Esophagus muscularis mucosa (tissue), 4 donors: ENCODE measurements at regions not wholly inside any gene's neighbourhood (a gene's known extent, or its start where the extent isn't known, plus 50 kb on each side); places are given as distances from the start of the nearest gene placed in this dataset.

Experiments
- DNase-seq: peaks from one replicate; pipeline ENCODE4 v3.0.0-alpha.2; 2017; ENCODE audit errors: extremely low spot score
- H3K27ac ChIP-seq, 4 donors: fragments of 200-600 bp; sonication (generic); replicated peaks in 1 of 4; 1 replicate in 3 of 4; 2 replicates in 1 of 4; pipeline ENCODE4 v1.5.1; 2016 to 2019; ENCODE audit warnings: mild to moderate bottlenecking in 1 of 4
- H3K27me3 ChIP-seq, 4 donors: fragments of 200-600 bp; sonication (generic); one replicate each; pipeline versions ENCODE4 v1.5.1 to v1.6.0; 2016 to 2019
- H3K36me3 ChIP-seq, 4 donors: fragments of 200-600 bp; sonication (generic); one replicate each; pipeline ENCODE4 v1.5.1; 2016 to 2019
- H3K4me1 ChIP-seq, 4 donors: fragments of 200-600 bp; sonication (generic); one replicate each; pipeline ENCODE4 v1.5.1; 2016 to 2019
- H3K4me3 ChIP-seq, 4 donors: fragments of 200-600 bp; sonication (generic); 1 replicate in 2 of 4; 2 replicates in 2 of 4; pipeline ENCODE4 v1.5.1; 2016 to 2019; ENCODE audit warnings: mild to moderate bottlenecking in 4 of 4, moderate library complexity in 1 of 4
- H3K9me3 ChIP-seq, 4 donors: fragments of 200-600 bp; sonication (generic); 1 replicate in 3 of 4; 2 replicates in 1 of 4; pipeline ENCODE4 v1.5.1; 2016 to 2019
- CTCF ChIP-seq, 3 experiments: fragments of 200-600 bp in 2 of 3; fragments of 450-650 bp in 1 of 3; sonication (generic) in 2 of 3; IDR thresholded peaks; one replicate each; pipeline ENCODE4 v1.5.1; 2017 to 2019; ENCODE audit warnings: antibody characterized with exemption in 3 of 3, mild to moderate bottlenecking in 2 of 3, moderate library complexity in 1 of 3
- EP300 ChIP-seq: sonication (generic); formaldehyde crosslinking; IDR thresholded peaks from one replicate; pipeline ENCODE4 v1.6.1; 2017; ENCODE audit warnings: antibody characterized with exemption
- POLR2A ChIP-seq: fragments of 450-650 bp; IDR thresholded peaks from one replicate; pipeline ENCODE4 v1.6.1; 2017; ENCODE audit warnings: antibody characterized with exemption, moderate library complexity, mild to moderate bottlenecking, low read depth
- POLR2AphosphoS5 ChIP-seq, 2 donors: sonication (generic); formaldehyde crosslinking; IDR thresholded peaks; one replicate each; pipeline ENCODE4 v1.6.1; 2017; ENCODE audit warnings: antibody characterized with exemption in 2 of 2
- WGBS: methylation state at CpG from one replicate; pipeline ENCODE4 v1.1.5; 2018; 5-methylcytosine and 5-hydroxymethylcytosine counted together
- intact Hi-C: fragments of 100-400 bp; cut with DNase I; formaldehyde crosslinking; loops from one replicate; pipeline ENCODE4 v1.15.1; 2023

- H3K36me3 ChIP-seq: no peaks in the 10 kb centered on the region
- no peak for TF ChIP-seq EP300
- no peak for TF ChIP-seq POLR2AphosphoS5 (IDR thresholded peaks at IDR 0.05)
- no peak for TF ChIP-seq CTCF (IDR thresholded peaks at IDR 0.05)
- no peak for TF ChIP-seq POLR2A
- no peak for DNase-seq
- peaks cover 0 to 3% (median 0%) of the 10 kb centered on the region in 4 donors for H3K4me1 ChIP-seq
- intact Hi-C loops: no loop called here
- H3K27ac ChIP-seq: no peak overlapping the region
- peaks cover 0 to 4% (median 0%) of the 10 kb centered on the region in 4 donors for H3K27me3 ChIP-seq
- WGBS: 35% methylated on average over 2 of the region's 4 CpGs
- H3K9me3 ChIP-seq: peaks cover 0 to 14% (median 7%) of the 10 kb centered on the region in 4 donors
- H3K4me3 ChIP-seq: no peak overlapping the region
Observed at GRCh38 chr2:236813766-236814165, 244.1 kb downstream of the ACKR3 start.

- Histone ChIP-seq H3K4me3 (no peak overlapping the region), H3K27ac (no peak overlapping the region), H3K9me3 (peaks cover 0 to 6% (median 3%) of the 10 kb centered on the region in 4 donors), H3K36me3 (no peaks in the 10 kb centered on the region), H3K4me1 (peaks cover 0 to 3% (median 0%) of the 10 kb centered on the region in 4 donors), H3K27me3 (peaks cover 0 to 4% (median 0%) of the 10 kb centered on the region in 4 donors)
- DNase-seq: no peak
- 76% methylated on average over 4 of the region's 4 CpGs for WGBS
- TF ChIP-seq EP300 (no peak), POLR2A (no peak), POLR2AphosphoS5 (IDR thresholded peaks at IDR 0.05) (no peak), CTCF (IDR thresholded peaks at IDR 0.05) (no peak)
- intact Hi-C loops: no loop called here
Observed at GRCh38 chr2:236814593-236814992, 245.0 kb downstream of the ACKR3 start.

DNA sequence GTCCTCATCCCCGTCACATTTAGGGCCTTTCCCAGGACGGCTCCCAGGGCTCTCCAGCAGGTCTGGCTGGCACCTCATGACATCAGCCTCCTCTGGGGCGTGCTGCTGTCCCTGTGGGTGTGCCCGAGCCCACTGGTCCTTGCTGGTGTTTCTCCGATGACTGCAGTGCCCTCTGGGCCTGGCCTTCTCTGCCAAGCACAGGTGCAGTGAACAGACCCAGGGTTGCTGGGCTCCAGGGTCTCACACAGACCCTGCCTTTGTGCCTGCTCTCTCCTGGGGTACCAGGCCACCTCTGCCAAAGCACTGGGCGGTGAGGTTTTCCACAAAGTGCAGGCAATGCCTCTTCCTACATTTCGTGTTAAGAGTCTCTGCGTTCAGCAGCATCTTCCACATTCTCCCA lies 246.1 kb downstream of the ACKR3 start:
- Histone ChIP-seq H3K27me3 (peaks cover 0 to 4% (median 0%) of the 10 kb centered on the region in 4 donors), H3K36me3 (no peaks in the 10 kb centered on the region), H3K4me1 (peaks cover 0 to 3% (median 0%) of the 10 kb centered on the region in 4 donors), H3K4me3 (no peak overlapping the region), H3K27ac (no peak overlapping the region), H3K9me3 (peaks cover 0 to under 1% (median 0%) of the 10 kb centered on the region in 4 donors)
- intact Hi-C loops: no loop called here
- DNase-seq: no peak
- WGBS: 89% methylated on average over 4 of the region's 8 CpGs
- TF ChIP-seq EP300 (no peak), CTCF (IDR thresholded peaks at IDR 0.05) (no peak), POLR2AphosphoS5 (IDR thresholded peaks at IDR 0.05) (no peak), POLR2A (no peak)

GRCh38 chr2:236816197-236817170 lies 246.9 kb downstream of the ACKR3 start:
- TF ChIP-seq EP300 (no peak), POLR2A (no peak), CTCF (IDR thresholded peaks at IDR 0.05) (no peak), POLR2AphosphoS5 (IDR thresholded peaks at IDR 0.05) (no peak)

More at GRCh38 chr2:236816197-236817170, 246.9 kb downstream of the ACKR3 start:
- intact Hi-C loops: no loop called here
- Histone ChIP-seq H3K27me3 (peaks cover 0 to 4% (median 0%) of the 10 kb centered on the region in 4 donors), H3K4me3 (no peak overlapping the region), H3K4me1 (peaks cover 0 to 3% (median 0%) of the 10 kb centered on the region in 4 donors), H3K9me3 (peaks cover 0 to 6% (median 5%) of the 10 kb centered on the region in 4 donors), H3K36me3 (no peaks in the 10 kb centered on the region), H3K27ac (no peak overlapping the region)
- 97% methylated on average over 16 of the region's 24 CpGs for WGBS
- DNase-seq: no peak
